ENCODE measurements at regions not wholly inside any gene's neighbourhood (a gene's known extent, or its start where the extent isn't known, plus 50 kb on each side); places are given as distances from the start of the nearest gene placed in this dataset.

- ATAC-seq (no peak), DNase-seq (ENCODE audit: low read depth, low spot score) (no peak)
- Histone ChIP-seq H3K27ac (ENCODE audit: low read depth, low read length) (no peak overlapping the region), H2AFZ (ENCODE audit: low read depth, low read length, poor library complexity, severe bottlenecking) (no peak overlapping the region), H3K4me3 (replicated peaks in 1 of 2; ENCODE audit: low read depth in 1 of 2, low read length in 2 of 2) (no peak overlapping the region), H3K27me3 (ENCODE audit: insufficient read depth, low read length) (0 out of 2 replicates have a peak, but pooled peaks cover 4% of the 10 kb centered on the region), H3K9me3 (ENCODE audit: control insufficient read depth in 1 of 2, insufficient read depth in 1 of 2, low read depth in 1 of 2, low read length in 2 of 2) (no peaks in the 10 kb centered on the region), H3K36me3 (ENCODE audit: control insufficient read depth in 1 of 2, insufficient read depth in 2 of 2, low read length in 2 of 2) (no peaks in the 10 kb centered on the region), H3K4me1 (ENCODE audit: control insufficient read depth in 1 of 2, insufficient read depth in 2 of 2, low read length in 2 of 2) (no peaks in the 10 kb centered on the region), H3K4me2 (ENCODE audit: low read length) (no peak overlapping the region), H3K79me2 (ENCODE audit: insufficient read depth, low read length) (no peaks in the 10 kb centered on the region), H3K9me2 (ENCODE audit: insufficient read depth) (no peaks in the 10 kb centered on the region), H3K9ac (ENCODE audit: low read length) (no peak overlapping the region), H4K20me1 (ENCODE audit: insufficient read depth) (no peaks in the 10 kb centered on the region)
- ChIA-PET POLR2A (no interaction called here), CTCF (no interaction called here), RAD21 (ENCODE audit: low non-redundant PET in 1 of 2, low total read pairs in 2 of 2, uncharacterized antibody in 2 of 2, unreplicated experiment in 2 of 2) (no interaction called here)
- TF ChIP-seq YY1 (IDR thresholded peaks at IDR 0.05; ENCODE audit: extremely low read depth, insufficient replicate concordance, low read depth, low read length) (no peak), EZH2phosphoT487 (IDR thresholded peaks at IDR 0.05; ENCODE audit: borderline replicate concordance) (no peak), SRF (IDR thresholded peaks at IDR 0.05; ENCODE audit: low read depth) (no peak), ZFX (IDR thresholded peaks at IDR 0.05) (no peak), ATF3 (IDR thresholded peaks at IDR 0.05) (no peak), REST (IDR thresholded peaks at IDR 0.05; ENCODE audit: low read depth) (no peak), MAX (IDR thresholded peaks at IDR 0.05) (no peak), CBX3 (IDR thresholded peaks at IDR 0.05; ENCODE audit: low read depth) (no peak), EZH2 (IDR thresholded peaks at IDR 0.05) (no peak), FOSL1 (IDR thresholded peaks at IDR 0.05; ENCODE audit: low read depth) (no peak), ELF1 (IDR thresholded peaks at IDR 0.05; ENCODE audit: borderline replicate concordance, low read depth) (no peak)
- no TSS peak for BruUV-seq (replicated peaks)
- intact Hi-C loops (cut with micrococcal nuclease) = no loop called here
Measured at GRCh38 chr5:114702136-114702535, 340.3 kb downstream of the KCNN2 start.
